HUDEP-2 (cell line): ENCODE measurements at regions not wholly inside any gene's neighbourhood (a gene's known extent, or its start where the extent isn't known, plus 50 kb on each side); places are given as distances from the start of the nearest gene placed in this dataset.

Source experiments
- DNase-seq, 76 experiments: peaks; one replicate each; lab custom pipeline; 2025; ENCODE audit not compliant: unreplicated experiment in 76 of 76; lab: John Stamatoyannopoulos, UW

- no peak for DNase-seq
These were observed 51.5 kb upstream of the MTHFD1L start for GRCh38 chr6:150813993-150814359.
